Liver (tissue), 8 donors: ENCODE measurements at regions not wholly inside any gene's neighbourhood (a gene's known extent, or its start where the extent isn't known, plus 50 kb on each side); places are given as distances from the start of the nearest gene placed in this dataset.

Experiments
- DNase-seq: peaks from one replicate; pipeline ENCODE4 v3.0.0-alpha.2; 2017; ENCODE audit warnings: low spot score
- H3K27ac ChIP-seq, 2 donors: one replicate each; pipeline ENCODE4 v1.7.0; 2013; ENCODE audit warnings: inconsistent platforms in 2 of 2, low read length in 2 of 2, control low read depth in 1 of 2, low read depth in 1 of 2, mild to moderate bottlenecking in 1 of 2
- H3K27me3 ChIP-seq, 4 donors: one replicate each; pipeline versions ENCODE4 v1.6.1 to v1.7.0; 2013; ENCODE audit warnings: low read length in 3 of 4, inconsistent platforms in 1 of 4, mild to moderate bottlenecking in 1 of 4, moderate library complexity in 1 of 4; ENCODE audit not compliant: control insufficient read depth in 4 of 4, insufficient read depth in 4 of 4
- H3K36me3 ChIP-seq, 4 donors: one replicate each; pipeline versions ENCODE4 v1.6.1 to v1.7.0; 2013; ENCODE audit warnings: low read length in 3 of 4, mild to moderate bottlenecking in 3 of 4, low read depth in 1 of 4, moderate library complexity in 1 of 4; ENCODE audit not compliant: control insufficient read depth in 4 of 4, insufficient read depth in 3 of 4
- H3K4me1 ChIP-seq, 4 donors: one replicate each; pipeline versions ENCODE4 v1.6.1 to v1.7.0; 2013; ENCODE audit warnings: low read length in 3 of 4, mild to moderate bottlenecking in 3 of 4, moderate library complexity in 1 of 4; ENCODE audit not compliant: control insufficient read depth in 4 of 4, insufficient read depth in 4 of 4
- H3K4me3 ChIP-seq, 3 donors: one replicate each; pipeline versions ENCODE4 v1.6.1 to v1.7.0; 2013; ENCODE audit warnings: low read length in 3 of 3, control low read depth in 1 of 3, low read depth in 1 of 3, mild to moderate bottlenecking in 1 of 3
- H3K9ac ChIP-seq, 2 donors: one replicate each; pipeline ENCODE4 v1.7.0; 2013; ENCODE audit warnings: low read length in 2 of 2, mild to moderate bottlenecking in 2 of 2, moderate library complexity in 2 of 2, control low read depth in 1 of 2, low read depth in 1 of 2
- H3K9me3 ChIP-seq, 4 donors: one replicate each; pipeline versions ENCODE4 v1.6.1 to v1.7.0; 2013; ENCODE audit warnings: low read length in 3 of 4; ENCODE audit not compliant: control insufficient read depth in 4 of 4
- EGR1 ChIP-seq, 2 donors: IDR thresholded peaks; 2 replicates each; pipeline ENCODE4 v1.6.1; 2016 to 2018; ENCODE audit warnings: antibody characterized with exemption in 2 of 2, low read depth in 2 of 2
- FOXA1 ChIP-seq: IDR thresholded peaks from 2 replicates; pipeline ENCODE4 v1.6.1; 2016; ENCODE audit warnings: antibody characterized with exemption
- FOXA2 ChIP-seq: IDR thresholded peaks from 2 replicates; pipeline ENCODE4 v1.6.1; 2016; ENCODE audit warnings: antibody characterized with exemption
- GABPA ChIP-seq, 2 donors: IDR thresholded peaks in 1 of 2; conservative IDR thresholded peaks in 1 of 2; 2 replicates each; pipeline ENCODE4 v1.6.1; 2016; ENCODE audit warnings: antibody characterized with exemption in 2 of 2, mild to moderate bottlenecking in 1 of 2, moderate library complexity in 1 of 2
- HNF4A ChIP-seq, 2 donors: conservative IDR thresholded peaks; 2 replicates each; pipeline ENCODE4 v1.6.1; 2016; ENCODE audit warnings: antibody characterized with exemption in 2 of 2, mild to moderate bottlenecking in 2 of 2
- HNF4G ChIP-seq: IDR thresholded peaks from 2 replicates; pipeline ENCODE4 v1.6.1; 2016; ENCODE audit warnings: antibody characterized with exemption
- JUND ChIP-seq, 2 donors: IDR thresholded peaks; 2 replicates each; pipeline ENCODE4 v1.6.1; 2016; ENCODE audit warnings: antibody characterized with exemption in 2 of 2
- NR2F2 ChIP-seq: IDR thresholded peaks from 2 replicates; pipeline ENCODE4 v1.6.1; 2016; ENCODE audit warnings: antibody characterized with exemption
- RAD21 ChIP-seq, 2 donors: IDR thresholded peaks; 2 replicates each; pipeline ENCODE4 v1.6.1; 2016; ENCODE audit warnings: antibody characterized with exemption in 2 of 2, mild to moderate bottlenecking in 2 of 2
- RXRA ChIP-seq, 2 donors: IDR thresholded peaks; 2 replicates each; pipeline ENCODE4 v1.6.1; 2017 to 2018; ENCODE audit warnings: antibody characterized with exemption in 2 of 2, mild to moderate bottlenecking in 1 of 2
- SP1 ChIP-seq: IDR thresholded peaks from 2 replicates; pipeline ENCODE4 v1.6.1; 2018; ENCODE audit warnings: antibody characterized with exemption, mild to moderate bottlenecking
- TAF1 ChIP-seq: conservative IDR thresholded peaks from 2 replicates; pipeline ENCODE4 v1.6.1; 2016; ENCODE audit warnings: antibody characterized with exemption, mild to moderate bottlenecking
- YY1 ChIP-seq: IDR thresholded peaks from 2 replicates; pipeline ENCODE4 v1.6.1; 2016; ENCODE audit warnings: antibody characterized with exemption, mild to moderate bottlenecking
- WGBS: extraction: QIAGEN DNeasy Blood & Tissue Kit; methylation state at CpG from one replicate; pipeline ENCODE4 v1.1.7; 2013; 5-methylcytosine and 5-hydroxymethylcytosine counted together
- TF ChIP-seq, protein P1 (sequence below): IDR thresholded peaks from 2 replicates; pipeline ENCODE4 v1.6.1; 2016; ENCODE audit warnings: antibody characterized with exemption
- TF ChIP-seq, protein P2 (sequence below): IDR thresholded peaks from 2 replicates; pipeline ENCODE4 v1.6.1; 2016; ENCODE audit warnings: antibody characterized with exemption, mild to moderate bottlenecking
- TF ChIP-seq, protein P3 (sequence below): IDR thresholded peaks from 2 replicates; pipeline ENCODE4 v1.6.1; 2016; ENCODE audit warnings: antibody characterized with exemption
- TF ChIP-seq, protein P4 (sequence below): fragments of 150-350 bp; IDR thresholded peaks from 2 replicates; pipeline ENCODE4 v1.5.1; 2017; ENCODE audit warnings: improper control_type of control experiment, low read depth, low read length; ENCODE audit not compliant: missing input control
- TF ChIP-seq, protein P5 (sequence below): IDR thresholded peaks from 2 replicates; pipeline ENCODE4 v1.6.1; 2016; ENCODE audit warnings: antibody characterized with exemption
- donor health status: healthy.
- donor health status: healthy.
- donor health status: healthy.
- donor health status: healthy.
- donor health status: healthy.

DNA sequence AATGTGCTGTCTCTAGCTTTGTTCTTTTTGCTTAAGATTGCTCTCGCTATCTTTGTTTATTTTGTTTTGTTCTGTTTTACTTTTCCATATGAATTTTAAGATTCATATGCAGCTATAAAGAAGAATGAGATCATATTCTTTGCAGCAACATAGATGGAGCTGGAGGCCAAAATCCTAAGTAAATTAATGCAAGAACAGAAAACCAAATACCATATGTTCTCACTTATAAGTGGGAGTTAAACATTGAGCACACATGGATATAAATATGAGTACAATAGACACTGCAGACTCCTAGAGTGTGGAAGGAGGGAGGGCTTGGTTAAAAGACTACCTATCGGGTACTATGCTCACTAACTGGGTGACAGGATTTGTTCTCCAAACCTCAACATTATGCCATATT is 237.8 kb downstream of the TRAM1L1 start:
- Histone ChIP-seq H3K27me3 (no peaks in the 10 kb centered on the region), H3K4me1 (no peaks in the 10 kb centered on the region), H3K4me3 (no peak overlapping the region), H3K27ac (no peak overlapping the region), H3K9ac (no peak overlapping the region), H3K9me3 (no peaks in the 10 kb centered on the region), H3K36me3 (no peaks in the 10 kb centered on the region)
- WGBS: 79% methylated on average over 2 of the region's 2 CpGs
- TF ChIP-seq RXRA (IDR thresholded peaks at IDR 0.05): no peak
- no peak for TF ChIP-seq FOXA2
- TF ChIP-seq HNF4A (conservative IDR thresholded peaks at IDR 0.05): no peak
- TF ChIP-seq RAD21 (IDR thresholded peaks at IDR 0.05): no peak
- TF ChIP-seq JUND (IDR thresholded peaks at IDR 0.05): no peak
- TF ChIP-seq, protein P1, sequence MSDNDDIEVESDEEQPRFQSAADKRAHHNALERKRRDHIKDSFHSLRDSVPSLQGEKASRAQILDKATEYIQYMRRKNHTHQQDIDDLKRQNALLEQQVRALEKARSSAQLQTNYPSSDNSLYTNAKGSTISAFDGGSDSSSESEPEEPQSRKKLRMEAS: no peak
- no peak for TF ChIP-seq FOXA1
- TF ChIP-seq NR2F2: no peak
- TF ChIP-seq YY1: no peak
- no peak for TF ChIP-seq TAF1
- TF ChIP-seq, protein P2, sequence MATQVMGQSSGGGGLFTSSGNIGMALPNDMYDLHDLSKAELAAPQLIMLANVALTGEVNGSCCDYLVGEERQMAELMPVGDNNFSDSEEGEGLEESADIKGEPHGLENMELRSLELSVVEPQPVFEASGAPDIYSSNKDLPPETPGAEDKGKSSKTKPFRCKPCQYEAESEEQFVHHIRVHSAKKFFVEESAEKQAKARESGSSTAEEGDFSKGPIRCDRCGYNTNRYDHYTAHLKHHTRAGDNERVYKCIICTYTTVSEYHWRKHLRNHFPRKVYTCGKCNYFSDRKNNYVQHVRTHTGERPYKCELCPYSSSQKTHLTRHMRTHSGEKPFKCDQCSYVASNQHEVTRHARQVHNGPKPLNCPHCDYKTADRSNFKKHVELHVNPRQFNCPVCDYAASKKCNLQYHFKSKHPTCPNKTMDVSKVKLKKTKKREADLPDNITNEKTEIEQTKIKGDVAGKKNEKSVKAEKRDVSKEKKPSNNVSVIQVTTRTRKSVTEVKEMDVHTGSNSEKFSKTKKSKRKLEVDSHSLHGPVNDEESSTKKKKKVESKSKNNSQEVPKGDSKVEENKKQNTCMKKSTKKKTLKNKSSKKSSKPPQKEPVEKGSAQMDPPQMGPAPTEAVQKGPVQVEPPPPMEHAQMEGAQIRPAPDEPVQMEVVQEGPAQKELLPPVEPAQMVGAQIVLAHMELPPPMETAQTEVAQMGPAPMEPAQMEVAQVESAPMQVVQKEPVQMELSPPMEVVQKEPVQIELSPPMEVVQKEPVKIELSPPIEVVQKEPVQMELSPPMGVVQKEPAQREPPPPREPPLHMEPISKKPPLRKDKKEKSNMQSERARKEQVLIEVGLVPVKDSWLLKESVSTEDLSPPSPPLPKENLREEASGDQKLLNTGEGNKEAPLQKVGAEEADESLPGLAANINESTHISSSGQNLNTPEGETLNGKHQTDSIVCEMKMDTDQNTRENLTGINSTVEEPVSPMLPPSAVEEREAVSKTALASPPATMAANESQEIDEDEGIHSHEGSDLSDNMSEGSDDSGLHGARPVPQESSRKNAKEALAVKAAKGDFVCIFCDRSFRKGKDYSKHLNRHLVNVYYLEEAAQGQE: no peak
- TF ChIP-seq, protein P3, sequence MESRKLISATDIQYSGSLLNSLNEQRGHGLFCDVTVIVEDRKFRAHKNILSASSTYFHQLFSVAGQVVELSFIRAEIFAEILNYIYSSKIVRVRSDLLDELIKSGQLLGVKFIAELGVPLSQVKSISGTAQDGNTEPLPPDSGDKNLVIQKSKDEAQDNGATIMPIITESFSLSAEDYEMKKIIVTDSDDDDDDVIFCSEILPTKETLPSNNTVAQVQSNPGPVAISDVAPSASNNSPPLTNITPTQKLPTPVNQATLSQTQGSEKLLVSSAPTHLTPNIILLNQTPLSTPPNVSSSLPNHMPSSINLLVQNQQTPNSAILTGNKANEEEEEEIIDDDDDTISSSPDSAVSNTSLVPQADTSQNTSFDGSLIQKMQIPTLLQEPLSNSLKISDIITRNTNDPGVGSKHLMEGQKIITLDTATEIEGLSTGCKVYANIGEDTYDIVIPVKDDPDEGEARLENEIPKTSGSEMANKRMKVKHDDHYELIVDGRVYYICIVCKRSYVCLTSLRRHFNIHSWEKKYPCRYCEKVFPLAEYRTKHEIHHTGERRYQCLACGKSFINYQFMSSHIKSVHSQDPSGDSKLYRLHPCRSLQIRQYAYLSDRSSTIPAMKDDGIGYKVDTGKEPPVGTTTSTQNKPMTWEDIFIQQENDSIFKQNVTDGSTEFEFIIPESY: no peak
- no peak for TF ChIP-seq SP1
- no peak for DNase-seq

DNA sequence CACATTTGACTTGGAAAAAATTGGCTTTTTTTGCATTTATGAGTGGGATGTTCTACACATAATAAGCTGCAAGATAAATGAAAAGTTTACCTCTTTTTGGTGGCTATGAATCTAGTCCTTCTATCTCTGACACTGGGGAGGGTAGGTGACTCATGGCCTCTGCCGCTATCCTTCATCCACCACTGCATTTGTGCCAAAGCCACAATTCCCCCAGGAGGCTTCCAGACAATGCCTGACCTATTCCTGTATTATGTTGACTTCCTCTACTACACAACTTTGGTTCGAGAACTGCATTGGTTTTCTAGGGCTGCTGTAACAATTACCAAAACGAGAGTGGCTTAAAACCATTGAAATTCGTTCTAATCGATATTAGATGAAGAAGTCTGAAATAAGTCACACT is 245.6 kb downstream of the TRAM1L1 start:
- H3K4me1 ChIP-seq: no peaks in the 10 kb centered on the region
- H3K4me3 ChIP-seq: no peak overlapping the region
- H3K27ac ChIP-seq: no peak overlapping the region
- no peaks in the 10 kb centered on the region for H3K9me3 ChIP-seq
- 75% methylated on average over 5 of the region's 5 CpGs for WGBS
- peaks cover 0 to 8% (median under 1%) of the 10 kb centered on the region in 4 donors for H3K27me3 ChIP-seq
- no peak overlapping the region for H3K9ac ChIP-seq
- no peaks in the 10 kb centered on the region for H3K36me3 ChIP-seq
- TF ChIP-seq, protein P3: no peak
- TF ChIP-seq SP1 (no peak), RAD21 (IDR thresholded peaks at IDR 0.05) (no peak), HNF4G (no peak), FOXA2 (no peak), EGR1 (IDR thresholded peaks at IDR 0.05; ENCODE audit: low read depth in 2 of 2) (no peak), RXRA (IDR thresholded peaks at IDR 0.05) (no peak), TAF1 (no peak), HNF4A (conservative IDR thresholded peaks at IDR 0.05) (no peak), GABPA (IDR thresholded peaks at IDR 0.05 in 1 of 2, conservative IDR thresholded peaks at IDR 0.05 in 1 of 2) (no peak), YY1 (no peak), FOXA1 (no peak)
- TF ChIP-seq, protein P1: no peak
- TF ChIP-seq, protein P4, sequence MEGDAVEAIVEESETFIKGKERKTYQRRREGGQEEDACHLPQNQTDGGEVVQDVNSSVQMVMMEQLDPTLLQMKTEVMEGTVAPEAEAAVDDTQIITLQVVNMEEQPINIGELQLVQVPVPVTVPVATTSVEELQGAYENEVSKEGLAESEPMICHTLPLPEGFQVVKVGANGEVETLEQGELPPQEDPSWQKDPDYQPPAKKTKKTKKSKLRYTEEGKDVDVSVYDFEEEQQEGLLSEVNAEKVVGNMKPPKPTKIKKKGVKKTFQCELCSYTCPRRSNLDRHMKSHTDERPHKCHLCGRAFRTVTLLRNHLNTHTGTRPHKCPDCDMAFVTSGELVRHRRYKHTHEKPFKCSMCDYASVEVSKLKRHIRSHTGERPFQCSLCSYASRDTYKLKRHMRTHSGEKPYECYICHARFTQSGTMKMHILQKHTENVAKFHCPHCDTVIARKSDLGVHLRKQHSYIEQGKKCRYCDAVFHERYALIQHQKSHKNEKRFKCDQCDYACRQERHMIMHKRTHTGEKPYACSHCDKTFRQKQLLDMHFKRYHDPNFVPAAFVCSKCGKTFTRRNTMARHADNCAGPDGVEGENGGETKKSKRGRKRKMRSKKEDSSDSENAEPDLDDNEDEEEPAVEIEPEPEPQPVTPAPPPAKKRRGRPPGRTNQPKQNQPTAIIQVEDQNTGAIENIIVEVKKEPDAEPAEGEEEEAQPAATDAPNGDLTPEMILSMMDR: no peak
- TF ChIP-seq, protein P2: no peak
- TF ChIP-seq, protein P5, sequence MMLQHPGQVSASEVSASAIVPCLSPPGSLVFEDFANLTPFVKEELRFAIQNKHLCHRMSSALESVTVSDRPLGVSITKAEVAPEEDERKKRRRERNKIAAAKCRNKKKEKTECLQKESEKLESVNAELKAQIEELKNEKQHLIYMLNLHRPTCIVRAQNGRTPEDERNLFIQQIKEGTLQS: no peak
- no peak for DNase-seq
